ENCODE measurements at regions not wholly inside any gene's neighbourhood (a gene's known extent, or its start where the extent isn't known, plus 50 kb on each side); places are given as distances from the start of the nearest gene placed in this dataset.
"Not testable (repeated sequence)": the region's sequence is repeated elsewhere in the genome, so short reads cannot be mapped to it uniquely, and the experiment has no call there.

DNA sequence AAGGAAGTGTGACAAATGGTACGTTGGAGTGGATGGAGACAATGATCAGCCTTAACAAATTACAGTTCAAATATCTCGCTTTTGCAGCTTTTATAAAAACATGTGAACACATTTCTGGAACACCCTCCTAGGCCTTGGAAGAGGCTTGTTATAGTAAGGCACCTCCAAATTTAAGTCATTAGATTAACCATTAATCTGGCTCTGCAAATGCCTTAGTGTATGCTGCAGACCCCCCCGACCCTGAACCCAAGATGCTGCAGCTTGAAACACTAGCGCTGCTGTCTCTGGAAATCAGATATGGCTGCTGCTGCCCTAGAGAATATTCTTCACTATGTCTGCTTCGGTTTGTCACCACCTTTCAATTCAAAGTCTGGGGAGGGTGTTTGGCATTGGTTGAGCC lies 196.4 kb downstream of the MIS18A start:
- 64 to 78% (median 74%) methylated on average over 5 of the region's 5 CpGs for WGBS, 5 donors
- H3K27ac ChIP-seq, result no peak overlapping the region
- no peaks in the 10 kb centered on the region for H3K27me3 ChIP-seq (replicated peaks in 1 of 7)
- no peaks in the 10 kb centered on the region for H3K36me3 ChIP-seq
- no peaks in the 10 kb centered on the region for H3K9me3 ChIP-seq
- H3K4me1 ChIP-seq, result no peaks in the 10 kb centered on the region
- no peak for DNase-seq
- no peak overlapping the region for H3K4me3 ChIP-seq
- no peak for TF ChIP-seq POLR2A (IDR thresholded peaks at IDR 0.05)
- no peak for TF ChIP-seq POLR2AphosphoS5 (IDR thresholded peaks at IDR 0.05)
- TF ChIP-seq, protein P1, sequence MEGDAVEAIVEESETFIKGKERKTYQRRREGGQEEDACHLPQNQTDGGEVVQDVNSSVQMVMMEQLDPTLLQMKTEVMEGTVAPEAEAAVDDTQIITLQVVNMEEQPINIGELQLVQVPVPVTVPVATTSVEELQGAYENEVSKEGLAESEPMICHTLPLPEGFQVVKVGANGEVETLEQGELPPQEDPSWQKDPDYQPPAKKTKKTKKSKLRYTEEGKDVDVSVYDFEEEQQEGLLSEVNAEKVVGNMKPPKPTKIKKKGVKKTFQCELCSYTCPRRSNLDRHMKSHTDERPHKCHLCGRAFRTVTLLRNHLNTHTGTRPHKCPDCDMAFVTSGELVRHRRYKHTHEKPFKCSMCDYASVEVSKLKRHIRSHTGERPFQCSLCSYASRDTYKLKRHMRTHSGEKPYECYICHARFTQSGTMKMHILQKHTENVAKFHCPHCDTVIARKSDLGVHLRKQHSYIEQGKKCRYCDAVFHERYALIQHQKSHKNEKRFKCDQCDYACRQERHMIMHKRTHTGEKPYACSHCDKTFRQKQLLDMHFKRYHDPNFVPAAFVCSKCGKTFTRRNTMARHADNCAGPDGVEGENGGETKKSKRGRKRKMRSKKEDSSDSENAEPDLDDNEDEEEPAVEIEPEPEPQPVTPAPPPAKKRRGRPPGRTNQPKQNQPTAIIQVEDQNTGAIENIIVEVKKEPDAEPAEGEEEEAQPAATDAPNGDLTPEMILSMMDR (IDR thresholded peaks at IDR 0.05 in 8 of 11, conservative IDR thresholded peaks at IDR 0.05 in 3 of 11), result no peak
- intact Hi-C loops (cut with DNase I; ENCODE audit: low total_unique reads), result no loop called here

- Histone ChIP-seq H3K9me3 (no peaks in the 10 kb centered on the region), H3K27ac (no peak overlapping the region), H3K4me3 (no peak overlapping the region), H3K36me3 (no peaks in the 10 kb centered on the region), H3K27me3 (replicated peaks in 1 of 7) (no peaks in the 10 kb centered on the region), H3K4me1 (no peaks in the 10 kb centered on the region)
- intact Hi-C loops (cut with DNase I; ENCODE audit: low total_unique reads), result no loop called here
- WGBS, 5 donors, result 74 to 80% (median 76%) methylated on average over 6 of the region's 6 CpGs
- no peak for TF ChIP-seq POLR2A (IDR thresholded peaks at IDR 0.05)
- TF ChIP-seq, protein P1 (IDR thresholded peaks at IDR 0.05 in 8 of 11, conservative IDR thresholded peaks at IDR 0.05 in 3 of 11), result no peak
- no peak for TF ChIP-seq POLR2AphosphoS5 (IDR thresholded peaks at IDR 0.05)
- DNase-seq, result no peak
Measured at GRCh38 chr21:32073593-32073992, 200.8 kb downstream of the HUNK start.

DNA sequence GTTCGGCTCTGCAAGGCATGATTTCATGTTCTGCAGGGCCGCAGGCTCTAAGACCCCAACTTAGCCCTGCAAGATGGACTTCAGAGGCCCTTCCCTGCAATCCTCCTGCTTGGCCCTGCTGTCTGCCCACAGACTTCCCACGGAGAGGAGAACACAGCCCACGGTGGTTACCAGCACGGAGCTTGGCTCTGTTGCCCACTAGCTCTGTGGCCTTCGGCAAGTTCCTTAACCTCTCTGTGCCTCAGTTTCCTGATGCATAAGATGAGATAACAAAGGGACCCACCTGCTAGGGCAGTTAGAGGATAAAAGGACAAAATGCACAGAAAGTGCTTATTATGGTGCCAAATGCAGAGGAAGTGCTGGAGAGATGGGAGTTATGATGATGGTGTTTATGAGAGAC lies 200.4 kb downstream of the HUNK start:
- TF ChIP-seq POLR2AphosphoS5 (IDR thresholded peaks at IDR 0.05) (no peak), POLR2A (IDR thresholded peaks at IDR 0.05) (no peak)
- TF ChIP-seq, protein P1 (IDR thresholded peaks at IDR 0.05 in 8 of 11, conservative IDR thresholded peaks at IDR 0.05 in 3 of 11), result no peak
- Histone ChIP-seq H3K4me3 (no peak overlapping the region), H3K27ac (no peak overlapping the region)

GRCh38 chr21:32071620-32072019 lies 198.8 kb downstream of the HUNK start:
- H3K27me3 ChIP-seq (replicated peaks in 1 of 7); H3K27ac ChIP-seq; H3K9me3 ChIP-seq; H3K4me3 ChIP-seq; H3K36me3 ChIP-seq; intact Hi-C loops (cut with DNase I; ENCODE audit: low total_unique reads); H3K4me1 ChIP-seq; DNase-seq: not testable (repeated sequence)
- WGBS, 5 donors, result 42 to 69% (median 56%) methylated on average over 2 of the region's 2 CpGs

More for the DNA sequence above, 200.4 kb downstream of the HUNK start:
- Histone ChIP-seq H3K9me3 (no peaks in the 10 kb centered on the region), H3K4me1 (no peaks in the 10 kb centered on the region), H3K27me3 (replicated peaks in 1 of 7) (no peaks in the 10 kb centered on the region), H3K36me3 (no peaks in the 10 kb centered on the region)
- intact Hi-C loops (cut with DNase I; ENCODE audit: low total_unique reads), result no loop called here
- WGBS, 5 donors, result 85 to 93% (median 92%) methylated on average over 5 to 6 of the region's 6 CpGs
- DNase-seq, result no peak

GRCh38 chr21:32070676-32071330 lies 198.0 kb downstream of the HUNK start:
- WGBS, 5 donors, result 76 to 81% (median 77%) methylated on average over 10 of the region's 10 CpGs
- intact Hi-C loops (cut with DNase I; ENCODE audit: low total_unique reads), result no loop called here
- Histone ChIP-seq H3K36me3 (no peaks in the 10 kb centered on the region), H3K4me1 (no peaks in the 10 kb centered on the region), H3K27me3 (replicated peaks in 1 of 7) (no peaks in the 10 kb centered on the region), H3K4me3 (no peak overlapping the region), H3K9me3 (no peaks in the 10 kb centered on the region), H3K27ac (no peak overlapping the region)
- no peak for TF ChIP-seq POLR2A (IDR thresholded peaks at IDR 0.05)
- TF ChIP-seq, protein P1 (IDR thresholded peaks at IDR 0.05 in 8 of 11, conservative IDR thresholded peaks at IDR 0.05 in 3 of 11), result no peak
- TF ChIP-seq POLR2AphosphoS5 (IDR thresholded peaks at IDR 0.05), result no peak
- DNase-seq, result no peak

Measured in spleen (tissue), 11 donors.